ENCODE measurements at regions not wholly inside any gene's neighbourhood (a gene's known extent, or its start where the extent isn't known, plus 50 kb on each side); places are given as distances from the start of the nearest gene placed in this dataset.
"Not testable (repeated sequence)": the region's sequence is repeated elsewhere in the genome, so short reads cannot be mapped to it uniquely, and the experiment has no call there.

- no peak overlapping the region for H3K4me2 ChIP-seq (ENCODE audit: low read length)
Measured at GRCh38 chrX:128396601-128397000, 344.4 kb upstream of the ACTRT1 start.

GRCh38 chrX:128383846-128384245 is 331.6 kb upstream of the ACTRT1 start:
- not testable (repeated sequence) for H3K4me3 ChIP-seq (ENCODE audit: low read length); H3K9me2 ChIP-seq (ENCODE audit: insufficient read depth, low read length); H3F3A ChIP-seq (ENCODE audit: insufficient read depth, low read length, poor library complexity, severe bottlenecking); H3K27me3 ChIP-seq (ENCODE audit: insufficient read depth, low read depth, low read length); H2AFZ ChIP-seq (ENCODE audit: low read depth, low read length); H3K9me3 ChIP-seq (ENCODE audit: low read length); H3K4me2 ChIP-seq (ENCODE audit: low read length); H3K79me2 ChIP-seq (replicated peaks; ENCODE audit: insufficient read depth, low read length); H3K36me3 ChIP-seq (ENCODE audit: insufficient read depth, low read length); H3K27ac ChIP-seq (ENCODE audit: low read length); H3K9ac ChIP-seq (ENCODE audit: low read length); H4K20me1 ChIP-seq (ENCODE audit: insufficient read depth)

More at GRCh38 chrX:128396601-128397000, 344.4 kb upstream of the ACTRT1 start:
- Histone ChIP-seq H3F3A (ENCODE audit: insufficient read depth, low read length, poor library complexity, severe bottlenecking) (no peaks in the 10 kb centered on the region), H2AFZ (ENCODE audit: low read depth, low read length) (no peak overlapping the region), H3K9me2 (ENCODE audit: insufficient read depth, low read length) (no peaks in the 10 kb centered on the region), H3K27ac (ENCODE audit: low read length) (no peak overlapping the region), H3K9ac (ENCODE audit: low read length) (no peak overlapping the region), H3K9me3 (ENCODE audit: low read length) (no peaks in the 10 kb centered on the region), H3K79me2 (replicated peaks; ENCODE audit: insufficient read depth, low read length) (no peaks in the 10 kb centered on the region), H3K27me3 (ENCODE audit: insufficient read depth, low read depth, low read length) (no peaks in the 10 kb centered on the region), H3K36me3 (ENCODE audit: insufficient read depth, low read length) (no peaks in the 10 kb centered on the region), H3K4me3 (ENCODE audit: low read length) (no peak overlapping the region), H4K20me1 (ENCODE audit: insufficient read depth) (no peaks in the 10 kb centered on the region)
- TF ChIP-seq EP300 (conservative IDR thresholded peaks at IDR 0.05; ENCODE audit: poor library complexity, severe bottlenecking) (no peak), MXI1 (conservative IDR thresholded peaks at IDR 0.05; ENCODE audit: poor library complexity, severe bottlenecking) (no peak), RAD21 (conservative IDR thresholded peaks at IDR 0.05) (no peak), TAF1 (IDR thresholded peaks at IDR 0.05; ENCODE audit: low read depth) (no peak), REST (IDR thresholded peaks at IDR 0.05; ENCODE audit: borderline replicate concordance) (no peak), SMC3 (conservative IDR thresholded peaks at IDR 0.05; ENCODE audit: poor library complexity) (no peak), CTCF (IDR thresholded peaks at IDR 0.05; ENCODE audit: poor library complexity, severe bottlenecking) (no peak), EZH2 (IDR thresholded peaks at IDR 0.05; ENCODE audit: borderline replicate concordance, insufficient read depth, low read length, poor library complexity, severe bottlenecking) (no peak), POLR2AphosphoS5 (IDR thresholded peaks at IDR 0.05) (no peak)

GRCh38 chrX:128365492-128365891 is 313.3 kb upstream of the ACTRT1 start:
- no peaks in the 10 kb centered on the region for H3K36me3 ChIP-seq (ENCODE audit: insufficient read depth, low read length)
- no peak overlapping the region for H2AFZ ChIP-seq (ENCODE audit: low read depth, low read length)
- no peak overlapping the region for H3K4me3 ChIP-seq (ENCODE audit: low read length)
- H3K9me2 ChIP-seq (ENCODE audit: insufficient read depth, low read length): no peaks in the 10 kb centered on the region
- H3K9me3 ChIP-seq (ENCODE audit: low read length): no peaks in the 10 kb centered on the region
- no peaks in the 10 kb centered on the region for H3F3A ChIP-seq (ENCODE audit: insufficient read depth, low read length, poor library complexity, severe bottlenecking)
- H3K27ac ChIP-seq (ENCODE audit: low read length): no peak overlapping the region
- no peaks in the 10 kb centered on the region for H3K27me3 ChIP-seq (ENCODE audit: insufficient read depth, low read depth, low read length)
- H4K20me1 ChIP-seq (ENCODE audit: insufficient read depth): no peaks in the 10 kb centered on the region
- H3K9ac ChIP-seq (ENCODE audit: low read length): no peak overlapping the region
- TF ChIP-seq MXI1 (conservative IDR thresholded peaks at IDR 0.05; ENCODE audit: poor library complexity, severe bottlenecking) (no peak), CTCF (IDR thresholded peaks at IDR 0.05; ENCODE audit: poor library complexity, severe bottlenecking) (no peak), REST (IDR thresholded peaks at IDR 0.05; ENCODE audit: borderline replicate concordance) (no peak), TAF1 (IDR thresholded peaks at IDR 0.05; ENCODE audit: low read depth) (no peak), EP300 (conservative IDR thresholded peaks at IDR 0.05; ENCODE audit: poor library complexity, severe bottlenecking) (no peak), EZH2 (IDR thresholded peaks at IDR 0.05; ENCODE audit: borderline replicate concordance, insufficient read depth, low read length, poor library complexity, severe bottlenecking) (no peak), RAD21 (conservative IDR thresholded peaks at IDR 0.05) (no peak)
- H3K79me2 ChIP-seq (replicated peaks; ENCODE audit: insufficient read depth, low read length): no peaks in the 10 kb centered on the region
- no peak overlapping the region for H3K4me2 ChIP-seq (ENCODE audit: low read length)
